Endodermal cell (in vitro differentiated cells): ENCODE measurements at regions not wholly inside any gene's neighbourhood (a gene's known extent, or its start where the extent isn't known, plus 50 kb on each side); places are given as distances from the start of the nearest gene placed in this dataset.

Experiments
- DNase-seq: peaks from one replicate; pipeline ENCODE4 v3.0.0-alpha.2; 2017
- H3K27ac ChIP-seq: 2 replicates; pipeline ENCODE4 v1.5.1; 2013; ENCODE audit warnings: mild to moderate bottlenecking, low read depth, low read length, moderate library complexity
- H3K27me3 ChIP-seq: 2 replicates; pipeline ENCODE4 v1.6.1; 2013; ENCODE audit warnings: mild to moderate bottlenecking, low read length, moderate library complexity; ENCODE audit not compliant: insufficient read depth, control insufficient read depth, poor library complexity, severe bottlenecking
- H3K36me3 ChIP-seq: 2 replicates; pipeline ENCODE4 v1.7.0; 2013; ENCODE audit warnings: mild to moderate bottlenecking, low read length, moderate library complexity; ENCODE audit not compliant: control insufficient read depth, insufficient read depth
- H3K4me1 ChIP-seq: one replicate; pipeline ENCODE4 v1.7.0; 2013; ENCODE audit warnings: low read length; ENCODE audit not compliant: control insufficient read depth, insufficient read depth
- H3K4me3 ChIP-seq: 2 replicates; pipeline ENCODE4 v1.5.1; 2013; ENCODE audit warnings: mild to moderate bottlenecking, low read length, moderate library complexity
- H3K9ac ChIP-seq: 2 replicates; pipeline ENCODE4 v1.6.1; 2013; ENCODE audit warnings: mild to moderate bottlenecking, low read length, moderate library complexity; ENCODE audit not compliant: poor library complexity, severe bottlenecking; ENCODE audit errors: extremely low read depth
- H3K9me3 ChIP-seq: 2 replicates; pipeline ENCODE4 v1.6.1; 2013; ENCODE audit warnings: mild to moderate bottlenecking, low read length, moderate library complexity; ENCODE audit not compliant: control insufficient read depth
- H3K27ac Mint-ChIP-seq: 2 replicates; pipeline ENCODE4 v1.8.0; 2020; ENCODE audit warnings: mixed read lengths
- H3K27me3 Mint-ChIP-seq: 2 replicates; pipeline ENCODE4 v1.8.0; 2021; ENCODE audit warnings: mild to moderate bottlenecking, mixed read lengths; ENCODE audit not compliant: insufficient read depth
- H3K36me3 Mint-ChIP-seq: 2 replicates; pipeline ENCODE4 v1.8.0; 2020; ENCODE audit warnings: low read depth, mixed read lengths
- H3K4me1 Mint-ChIP-seq: 2 replicates; pipeline ENCODE4 v1.8.0; 2020; ENCODE audit warnings: mixed read lengths
- H3K4me3 Mint-ChIP-seq: 2 replicates; pipeline ENCODE4 v1.8.0; 2020; ENCODE audit warnings: mild to moderate bottlenecking, moderate library complexity, mixed read lengths
- H3K9me3 Mint-ChIP-seq: 2 replicates; pipeline ENCODE4 v1.8.0; 2020; ENCODE audit warnings: mild to moderate bottlenecking, mixed read lengths
- WGBS, 2 experiments: methylation state at CpG; one replicate each; pipeline versions ENCODE4 v1.1.5 to v1.1.7; 2013; ENCODE audit warnings: missing lambda C conversion rate in 2 of 2, mixed read lengths in 1 of 2; ENCODE audit not compliant: insufficient coverage in 1 of 2, insufficient read length in 1 of 2; 5-methylcytosine and 5-hydroxymethylcytosine counted together
- TF ChIP-seq, protein P1 (sequence below): fragments of 200-600 bp; sonication (generic); conservative IDR thresholded peaks from 2 replicates; pipeline ENCODE4 v1.5.0; 2021; ENCODE audit warnings: antibody characterized with exemption, mild to moderate bottlenecking

DNA sequence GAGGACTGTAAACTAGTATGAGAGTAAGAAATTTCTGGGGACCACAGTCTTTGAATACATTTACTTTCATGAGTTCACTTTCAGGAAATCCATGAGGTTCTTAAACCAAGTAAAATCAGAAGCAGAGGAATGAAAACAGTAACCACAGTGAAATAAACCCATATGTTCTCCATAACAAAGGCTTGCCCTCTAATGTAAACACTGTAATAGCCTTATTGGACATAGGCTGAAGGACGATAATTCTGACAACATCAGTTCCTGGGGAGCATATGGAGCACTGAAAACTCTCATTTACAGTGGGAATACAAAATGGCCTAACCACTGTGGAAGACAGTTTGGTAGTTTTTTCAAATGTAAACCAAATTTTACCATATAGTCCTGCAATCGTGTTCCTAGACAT lies 965.8 kb downstream of the NSUN3 start:
- Mint-ChIP-seq H3K27ac (no peak overlapping the region), H3K36me3 (no peaks in the 10 kb centered on the region), H3K4me1 (no peaks in the 10 kb centered on the region), H3K4me3 (no peak overlapping the region), H3K9me3 (no peaks in the 10 kb centered on the region), H3K27me3 (no peaks in the 10 kb centered on the region)
- Histone ChIP-seq H3K4me3 (no peak overlapping the region), H3K27ac (no peak overlapping the region), H3K36me3 (no peaks in the 10 kb centered on the region), H3K9me3 (peaks cover 2% of the 10 kb centered on the region), H3K9ac (no peak overlapping the region), H3K27me3 (no peaks in the 10 kb centered on the region), H3K4me1 (no peaks in the 10 kb centered on the region)
- TF ChIP-seq, protein P1, sequence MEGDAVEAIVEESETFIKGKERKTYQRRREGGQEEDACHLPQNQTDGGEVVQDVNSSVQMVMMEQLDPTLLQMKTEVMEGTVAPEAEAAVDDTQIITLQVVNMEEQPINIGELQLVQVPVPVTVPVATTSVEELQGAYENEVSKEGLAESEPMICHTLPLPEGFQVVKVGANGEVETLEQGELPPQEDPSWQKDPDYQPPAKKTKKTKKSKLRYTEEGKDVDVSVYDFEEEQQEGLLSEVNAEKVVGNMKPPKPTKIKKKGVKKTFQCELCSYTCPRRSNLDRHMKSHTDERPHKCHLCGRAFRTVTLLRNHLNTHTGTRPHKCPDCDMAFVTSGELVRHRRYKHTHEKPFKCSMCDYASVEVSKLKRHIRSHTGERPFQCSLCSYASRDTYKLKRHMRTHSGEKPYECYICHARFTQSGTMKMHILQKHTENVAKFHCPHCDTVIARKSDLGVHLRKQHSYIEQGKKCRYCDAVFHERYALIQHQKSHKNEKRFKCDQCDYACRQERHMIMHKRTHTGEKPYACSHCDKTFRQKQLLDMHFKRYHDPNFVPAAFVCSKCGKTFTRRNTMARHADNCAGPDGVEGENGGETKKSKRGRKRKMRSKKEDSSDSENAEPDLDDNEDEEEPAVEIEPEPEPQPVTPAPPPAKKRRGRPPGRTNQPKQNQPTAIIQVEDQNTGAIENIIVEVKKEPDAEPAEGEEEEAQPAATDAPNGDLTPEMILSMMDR = no peak
- 95% methylated on average over 2 of the region's 2 CpGs; no CpG with 5 or more reads in 1 of the 2 experiments for WGBS, 2 experiments
- no peak for DNase-seq

DNA sequence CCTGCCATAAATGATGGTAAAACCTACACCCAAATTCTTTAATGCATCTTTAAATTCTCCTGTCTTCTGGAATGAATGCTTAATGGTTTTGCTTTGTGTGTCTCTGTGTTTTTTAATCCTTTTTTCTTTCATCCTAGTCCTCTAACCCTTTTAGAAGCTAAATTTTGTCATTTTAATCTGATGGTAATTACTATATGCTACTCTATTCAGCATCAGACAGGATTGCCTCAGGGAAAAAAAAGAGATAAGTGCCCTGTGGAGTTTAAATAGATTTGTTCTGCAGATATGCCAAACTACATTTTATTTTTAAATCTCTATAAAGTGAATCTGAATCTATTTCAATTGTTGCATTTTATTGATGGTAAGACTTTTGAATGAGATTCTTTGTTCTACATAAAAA lies 966.8 kb downstream of the NSUN3 start:
- TF ChIP-seq, protein P1 = no peak
- H3K36me3 ChIP-seq = no peaks in the 10 kb centered on the region
- H3K9ac ChIP-seq = no peak overlapping the region
- Mint-ChIP-seq H3K4me3 (no peak overlapping the region), H3K4me1 (no peaks in the 10 kb centered on the region), H3K9me3 (peaks cover 7% of the 10 kb centered on the region), H3K27ac (no peak overlapping the region), H3K36me3 (no peaks in the 10 kb centered on the region), H3K27me3 (no peaks in the 10 kb centered on the region)
- no peaks in the 10 kb centered on the region for H3K27me3 ChIP-seq
- no peaks in the 10 kb centered on the region for H3K4me1 ChIP-seq
- peaks cover 12% of the 10 kb centered on the region for H3K9me3 ChIP-seq
- no peak for DNase-seq
- H3K27ac ChIP-seq = no peak overlapping the region
- no peak overlapping the region for H3K4me3 ChIP-seq

DNA sequence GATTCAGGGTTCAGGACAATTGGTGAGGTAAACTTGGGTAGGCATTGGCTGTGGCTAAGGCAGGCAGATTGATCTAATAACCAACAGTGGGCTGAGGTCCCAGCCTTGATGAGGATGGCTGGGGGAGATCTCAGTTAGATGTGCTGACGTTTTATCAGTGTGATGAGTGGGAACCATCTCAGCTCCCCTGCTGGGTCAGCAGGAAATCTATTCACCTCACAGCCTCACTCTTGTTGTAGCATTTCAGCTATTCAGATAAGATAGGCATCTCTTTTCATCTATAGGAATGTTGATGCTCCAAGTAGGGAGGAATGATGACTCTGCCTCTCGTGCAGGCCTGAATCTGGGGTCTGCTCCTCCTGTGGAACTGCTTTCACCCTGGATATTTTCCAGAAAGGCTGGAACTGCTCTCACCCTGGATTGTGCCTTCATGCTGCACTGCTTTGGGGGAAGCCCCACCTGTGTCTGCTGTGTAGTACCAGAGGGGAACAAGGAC lies 973.7 kb downstream of the NSUN3 start:
- Histone ChIP-seq H3K27me3 (no peaks in the 10 kb centered on the region), H3K4me3 (no peak overlapping the region), H3K36me3 (no peaks in the 10 kb centered on the region), H3K9ac (no peak overlapping the region), H3K27ac (no peak overlapping the region), H3K9me3 (peaks cover 14% of the 10 kb centered on the region), H3K4me1 (peaks cover 9% of the 10 kb centered on the region)
- H3K4me1 Mint-ChIP-seq = peaks cover 34% of the 10 kb centered on the region
- no peak overlapping the region for H3K4me3 Mint-ChIP-seq
- H3K9me3 Mint-ChIP-seq = peaks cover 12% of the 10 kb centered on the region
- H3K27ac Mint-ChIP-seq = peak overlapping the region; percentile 36
- 0 to 20% methylated on average over 1 to 2 of the region's 2 CpGs for WGBS, 2 experiments
- no peaks in the 10 kb centered on the region for H3K36me3 Mint-ChIP-seq
- TF ChIP-seq, protein P1 = no peak
- peak; percentile 78 for DNase-seq
- H3K27me3 Mint-ChIP-seq = no peaks in the 10 kb centered on the region
